Prostate gland (tissue), 2 donors: ENCODE measurements at regions not wholly inside any gene's neighbourhood (a gene's known extent, or its start where the extent isn't known, plus 50 kb on each side); places are given as distances from the start of the nearest gene placed in this dataset.

Source experiments
- POLR2A ChIP-seq: fragments of 450-650 bp; IDR thresholded peaks from one replicate; pipeline ENCODE4 v1.6.1; 2016; ENCODE audit warnings: antibody characterized with exemption, mild to moderate bottlenecking
- TF ChIP-seq, protein P1 (sequence below), 4 experiments: fragments of 200-600 bp in 2 of 4; fragments of 450-650 bp in 2 of 4; sonication (generic) in 2 of 4; IDR thresholded peaks; 1 replicate in 3 of 4; 2 replicates in 1 of 4; pipeline ENCODE4 v1.5.1; 2016 to 2019; ENCODE audit warnings: antibody characterized with exemption in 4 of 4, mild to moderate bottlenecking in 2 of 4, moderate library complexity in 2 of 4

DNA sequence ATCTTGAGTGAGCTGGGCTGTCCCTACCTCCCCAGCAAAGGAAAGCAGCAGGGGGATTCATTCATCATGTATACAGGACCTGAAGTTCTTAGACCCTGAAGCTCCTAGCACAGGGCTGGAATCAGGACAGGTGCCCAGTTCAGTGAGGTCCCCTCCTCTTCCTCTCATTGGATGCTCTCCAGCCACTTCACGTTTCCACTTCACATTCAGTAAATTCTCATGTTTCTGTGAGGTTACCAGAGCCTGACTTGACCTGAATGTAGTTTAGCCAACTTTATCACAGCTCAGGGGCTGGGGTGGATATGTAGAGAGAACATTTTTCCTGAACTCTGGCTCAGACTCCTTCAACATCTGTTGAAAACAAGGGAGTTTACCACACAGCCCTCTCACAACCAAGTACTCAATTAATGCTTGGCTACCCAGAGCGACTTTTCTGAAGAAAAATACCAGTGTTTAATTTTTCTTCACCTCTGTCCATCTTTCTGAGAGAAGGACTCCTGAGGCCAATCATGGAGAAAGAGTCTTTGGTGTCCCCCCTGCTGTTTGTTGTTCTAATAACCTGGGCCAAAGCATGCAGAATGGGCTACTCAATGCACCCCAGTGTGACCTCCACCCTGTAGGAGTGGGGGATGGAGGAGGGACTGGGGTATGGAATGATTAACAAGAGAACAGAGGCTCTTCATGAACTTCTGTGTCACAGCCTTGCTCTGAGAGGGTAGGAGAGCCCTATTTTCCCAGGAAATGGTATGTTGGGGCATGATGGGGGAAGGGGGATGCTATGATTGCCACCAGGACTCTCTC lies 108.3 kb upstream of the FGGY start:
- TF ChIP-seq, protein P1, sequence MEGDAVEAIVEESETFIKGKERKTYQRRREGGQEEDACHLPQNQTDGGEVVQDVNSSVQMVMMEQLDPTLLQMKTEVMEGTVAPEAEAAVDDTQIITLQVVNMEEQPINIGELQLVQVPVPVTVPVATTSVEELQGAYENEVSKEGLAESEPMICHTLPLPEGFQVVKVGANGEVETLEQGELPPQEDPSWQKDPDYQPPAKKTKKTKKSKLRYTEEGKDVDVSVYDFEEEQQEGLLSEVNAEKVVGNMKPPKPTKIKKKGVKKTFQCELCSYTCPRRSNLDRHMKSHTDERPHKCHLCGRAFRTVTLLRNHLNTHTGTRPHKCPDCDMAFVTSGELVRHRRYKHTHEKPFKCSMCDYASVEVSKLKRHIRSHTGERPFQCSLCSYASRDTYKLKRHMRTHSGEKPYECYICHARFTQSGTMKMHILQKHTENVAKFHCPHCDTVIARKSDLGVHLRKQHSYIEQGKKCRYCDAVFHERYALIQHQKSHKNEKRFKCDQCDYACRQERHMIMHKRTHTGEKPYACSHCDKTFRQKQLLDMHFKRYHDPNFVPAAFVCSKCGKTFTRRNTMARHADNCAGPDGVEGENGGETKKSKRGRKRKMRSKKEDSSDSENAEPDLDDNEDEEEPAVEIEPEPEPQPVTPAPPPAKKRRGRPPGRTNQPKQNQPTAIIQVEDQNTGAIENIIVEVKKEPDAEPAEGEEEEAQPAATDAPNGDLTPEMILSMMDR (IDR thresholded peaks at IDR 0.05), result no peak
- no peak for TF ChIP-seq POLR2A
